AG04449 (cell line): ENCODE measurements at regions not wholly inside any gene's neighbourhood (a gene's known extent, or its start where the extent isn't known, plus 50 kb on each side); places are given as distances from the start of the nearest gene placed in this dataset.
"Not testable (repeated sequence)": the region's sequence is repeated elsewhere in the genome, so short reads cannot be mapped to it uniquely, and the experiment has no call there.

Experiments used
- CTCF ChIA-PET: fragments of 350-600 bp; formaldehyde crosslinking; extraction: SDS; loops from one replicate; lab custom pipeline; 2021; ENCODE audit warnings: antibody characterized with exemption; lab: Yijun Ruan, JAX
- POLR2A ChIA-PET: fragments of 400-600, 350-600 bp; formaldehyde crosslinking; extraction: SDS; loops from one replicate; lab custom pipeline; 2020; ENCODE audit warnings: antibody characterized with exemption, inconsistent platforms; lab: Yijun Ruan, JAX
- DNase-seq: peaks from one replicate; pipeline ENCODE4 v3.0.0-alpha.2; 2010; ENCODE audit warnings: low read depth, low spot score
- H3K4me3 ChIP-seq: 2 replicates; pipeline ENCODE4 v1.5.1; 2011; ENCODE audit warnings: low read depth, mild to moderate bottlenecking, control low read depth, low read length
- CTCF ChIP-seq: IDR thresholded peaks from one replicate; pipeline ENCODE4 v1.5.1; 2011; ENCODE audit warnings: mild to moderate bottlenecking, moderate library complexity, low read length, control low read depth, inconsistent platforms; ENCODE audit not compliant: insufficient read depth; ENCODE audit errors: missing control alignments

- TF ChIP-seq CTCF: no peak
- no peak for DNase-seq
- ChIA-PET CTCF (no interaction called here), POLR2A (no interaction called here)
- no peak overlapping the region for H3K4me3 ChIP-seq
Observed at GRCh38 chr4:82248903-82249632, 124.7 kb downstream of the HNRNPD start.

GRCh38 chr4:82247629-82248028, 126.2 kb downstream of the HNRNPD start:
- DNase-seq: no peak
- POLR2A ChIA-PET: no interaction called here
- CTCF ChIA-PET: no interaction called here
- no peak for TF ChIP-seq CTCF
- no peak overlapping the region for H3K4me3 ChIP-seq

- POLR2A ChIA-PET: no interaction called here
- TF ChIP-seq CTCF: no peak
- no peak overlapping the region for H3K4me3 ChIP-seq
- CTCF ChIA-PET: no interaction called here
- no peak for DNase-seq
Observed at GRCh38 chr4:82247171-82247570, 126.6 kb downstream of the HNRNPD start.

- CTCF ChIA-PET: no interaction called here
- no peak for TF ChIP-seq CTCF
Observed at GRCh38 chr4:82241534-82241933, 132.3 kb downstream of the HNRNPD start.

GRCh38 chr4:82240410-82240809, 133.4 kb downstream of the HNRNPD start:
- DNase-seq: no peak
- TF ChIP-seq CTCF: no peak
- H3K4me3 ChIP-seq: no peak overlapping the region
- CTCF ChIA-PET: no interaction called here
- POLR2A ChIA-PET: no interaction called here

More at GRCh38 chr4:82241534-82241933, 132.3 kb downstream of the HNRNPD start:
- POLR2A ChIA-PET: no interaction called here
- H3K4me3 ChIP-seq: no peak overlapping the region
- no peak for DNase-seq

- POLR2A ChIA-PET, CTCF ChIA-PET, H3K4me3 ChIP-seq, DNase-seq: not testable (repeated sequence)
Observed at GRCh38 chr4:82237142-82237541, 136.6 kb downstream of the HNRNPD start.

GRCh38 chr4:82235346-82235745, 138.4 kb downstream of the HNRNPD start:
- ChIA-PET POLR2A (no interaction called here), CTCF (interaction anchor here (0.6 kb wide), 1 partner anchor 44 kb away, joined by 3 read pairs; no protein-coding TSS in a partner anchor)
- TF ChIP-seq CTCF: no peak
- H3K4me3 ChIP-seq: no peak overlapping the region
- no peak for DNase-seq
